Adipocyte (in vitro differentiated cells): ENCODE measurements at regions not wholly inside any gene's neighbourhood (a gene's known extent, or its start where the extent isn't known, plus 50 kb on each side); places are given as distances from the start of the nearest gene placed in this dataset.

Source experiments
- DNase-seq: peaks from one replicate; pipeline ENCODE4 v3.0.0-alpha.2; 2015; ENCODE audit warnings: low read depth
- H3K27me3 ChIP-seq: replicated peaks from 2 replicates; pipeline ENCODE4 v1.7.0; 2013; ENCODE audit warnings: mild to moderate bottlenecking, low read length, moderate library complexity; ENCODE audit not compliant: control insufficient read depth, insufficient read depth
- H3K36me3 ChIP-seq: 2 replicates; pipeline ENCODE4 v1.7.0; 2013; ENCODE audit warnings: low read length, mild to moderate bottlenecking, moderate library complexity; ENCODE audit not compliant: control insufficient read depth, insufficient read depth, severe bottlenecking
- H3K4me1 ChIP-seq: 2 replicates; pipeline ENCODE4 v1.7.0; 2013; ENCODE audit warnings: mild to moderate bottlenecking, low read length, moderate library complexity; ENCODE audit not compliant: control insufficient read depth, insufficient read depth
- H3K4me3 ChIP-seq: 2 replicates; pipeline ENCODE4 v1.7.0; 2013; ENCODE audit warnings: mild to moderate bottlenecking, low read length, moderate library complexity
- H3K9ac ChIP-seq: 2 replicates; pipeline ENCODE4 v1.7.0; 2013; ENCODE audit warnings: mild to moderate bottlenecking, low read length, moderate library complexity
- H3K9me3 ChIP-seq: 2 replicates; pipeline ENCODE4 v1.7.0; 2013; ENCODE audit warnings: mild to moderate bottlenecking, low read length, moderate library complexity; ENCODE audit not compliant: control insufficient read depth

GRCh38 chr9:23492126-23493002 lies 333.7 kb downstream of the ELAVL2 start:
- no peaks in the 10 kb centered on the region for H3K27me3 ChIP-seq
- peaks cover 3% of the 10 kb centered on the region for H3K4me1 ChIP-seq
- no peak overlapping the region for H3K9ac ChIP-seq
- H3K9me3 ChIP-seq = no peaks in the 10 kb centered on the region
- no peak overlapping the region for H3K4me3 ChIP-seq
- DNase-seq = peak; percentile 73
- no peaks in the 10 kb centered on the region for H3K36me3 ChIP-seq

DNA sequence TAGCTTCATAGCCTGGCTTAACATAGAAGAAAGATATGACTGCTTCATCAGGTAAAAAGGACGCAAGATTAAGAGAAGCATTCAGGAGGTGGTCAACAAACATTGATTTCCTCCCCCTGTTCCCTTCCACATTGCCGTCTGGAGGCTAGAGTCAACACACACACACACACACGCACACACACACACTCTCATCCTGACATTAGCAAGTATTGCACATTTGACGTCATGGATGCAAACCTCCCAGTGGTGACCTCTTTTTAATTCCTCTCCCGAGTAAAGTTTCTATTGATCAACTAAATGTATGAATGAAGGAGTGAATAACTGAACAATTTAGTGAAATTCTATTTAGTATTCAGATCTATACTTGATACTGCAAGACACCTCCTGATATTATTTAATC lies 332.8 kb downstream of the ELAVL2 start:
- Histone ChIP-seq H3K27me3 (no peaks in the 10 kb centered on the region), H3K9ac (no peak overlapping the region), H3K4me3 (no peak overlapping the region), H3K9me3 (no peaks in the 10 kb centered on the region), H3K36me3 (no peaks in the 10 kb centered on the region), H3K4me1 (peaks cover 3% of the 10 kb centered on the region)
- no peak for DNase-seq

- Histone ChIP-seq H3K36me3 (no peaks in the 10 kb centered on the region), H3K9ac (no peak overlapping the region), H3K4me3 (no peak overlapping the region), H3K4me1 (peaks cover 3% of the 10 kb centered on the region), H3K9me3 (no peaks in the 10 kb centered on the region), H3K27me3 (no peaks in the 10 kb centered on the region)
- no peak for DNase-seq
Measured at GRCh38 chr9:23496489-23497136, 329.4 kb downstream of the ELAVL2 start.

GRCh38 chr9:23497137-23497504 lies 328.9 kb downstream of the ELAVL2 start:
- H3K36me3 ChIP-seq = no peaks in the 10 kb centered on the region
- no peak overlapping the region for H3K9ac ChIP-seq
- no peak for DNase-seq
- no peaks in the 10 kb centered on the region for H3K27me3 ChIP-seq
- H3K9me3 ChIP-seq = no peaks in the 10 kb centered on the region
- H3K4me3 ChIP-seq = no peak overlapping the region
- H3K4me1 ChIP-seq = peaks cover 3% of the 10 kb centered on the region

DNA sequence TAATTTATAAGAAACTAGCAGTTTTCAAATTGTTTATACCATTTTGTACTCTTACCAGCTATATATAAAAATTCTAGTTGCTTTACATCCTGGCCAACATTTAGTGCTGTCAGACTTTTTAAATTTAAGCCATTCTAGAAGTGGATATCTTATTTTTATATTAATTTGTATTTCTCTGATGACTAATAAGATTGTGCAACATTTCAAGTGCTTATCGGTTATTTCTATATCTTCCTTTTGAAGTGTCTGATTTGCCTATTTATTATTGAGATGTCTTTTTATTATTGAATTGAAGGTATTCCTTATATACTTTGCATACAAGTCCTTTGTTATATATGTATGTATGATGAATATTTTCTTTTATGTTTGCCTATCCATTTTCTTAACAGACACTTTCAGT lies 324.0 kb downstream of the ELAVL2 start:
- H3K36me3 ChIP-seq = no peaks in the 10 kb centered on the region
- H3K9ac ChIP-seq = no peak overlapping the region
- H3K4me1 ChIP-seq = no peaks in the 10 kb centered on the region
- H3K4me3 ChIP-seq = no peak overlapping the region
- DNase-seq = no peak
- H3K9me3 ChIP-seq = no peaks in the 10 kb centered on the region
- H3K27me3 ChIP-seq = no peaks in the 10 kb centered on the region

DNA sequence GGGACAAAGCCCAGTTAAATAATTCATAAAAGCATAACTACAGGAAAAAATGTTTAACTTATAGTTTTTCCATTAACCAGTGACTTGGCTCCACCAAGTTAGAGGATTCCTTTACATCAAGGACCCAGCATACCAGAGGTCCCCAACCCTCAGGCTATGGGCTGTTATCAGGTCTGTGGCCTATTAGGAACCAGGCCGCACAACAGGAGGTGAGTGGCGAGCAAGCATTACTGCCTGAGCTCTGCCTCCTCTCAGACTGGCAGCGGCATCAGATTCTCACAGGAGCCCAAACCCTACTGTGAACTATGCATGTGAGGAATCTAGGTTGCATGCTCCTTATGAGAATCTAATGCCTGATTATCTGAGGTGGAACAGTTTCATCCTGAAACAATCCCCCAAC lies 303.1 kb downstream of the ELAVL2 start:
- no peak overlapping the region for H3K4me3 ChIP-seq
- H3K27me3 ChIP-seq = no peaks in the 10 kb centered on the region
- no peak for DNase-seq
- H3K36me3 ChIP-seq = no peaks in the 10 kb centered on the region
- H3K9ac ChIP-seq = no peak overlapping the region
- peaks cover 6% of the 10 kb centered on the region for H3K9me3 ChIP-seq
- H3K4me1 ChIP-seq = no peaks in the 10 kb centered on the region

GRCh38 chr9:23524607-23525155 lies 301.4 kb downstream of the ELAVL2 start:
- H3K9ac ChIP-seq = no peak overlapping the region

GRCh38 chr9:23526806-23527205 lies 299.2 kb downstream of the ELAVL2 start:
- H3K4me1 ChIP-seq = no peaks in the 10 kb centered on the region
- no peak overlapping the region for H3K9ac ChIP-seq
- H3K4me3 ChIP-seq = no peak overlapping the region
- DNase-seq = peak; percentile 10
- no peaks in the 10 kb centered on the region for H3K36me3 ChIP-seq
- no peaks in the 10 kb centered on the region for H3K27me3 ChIP-seq
- peaks cover 7% of the 10 kb centered on the region for H3K9me3 ChIP-seq

More at GRCh38 chr9:23524607-23525155, 301.4 kb downstream of the ELAVL2 start:
- Histone ChIP-seq H3K27me3 (no peaks in the 10 kb centered on the region), H3K36me3 (no peaks in the 10 kb centered on the region), H3K4me3 (no peak overlapping the region), H3K9me3 (peaks cover 4% of the 10 kb centered on the region), H3K4me1 (no peaks in the 10 kb centered on the region)
- DNase-seq = no peak

DNA sequence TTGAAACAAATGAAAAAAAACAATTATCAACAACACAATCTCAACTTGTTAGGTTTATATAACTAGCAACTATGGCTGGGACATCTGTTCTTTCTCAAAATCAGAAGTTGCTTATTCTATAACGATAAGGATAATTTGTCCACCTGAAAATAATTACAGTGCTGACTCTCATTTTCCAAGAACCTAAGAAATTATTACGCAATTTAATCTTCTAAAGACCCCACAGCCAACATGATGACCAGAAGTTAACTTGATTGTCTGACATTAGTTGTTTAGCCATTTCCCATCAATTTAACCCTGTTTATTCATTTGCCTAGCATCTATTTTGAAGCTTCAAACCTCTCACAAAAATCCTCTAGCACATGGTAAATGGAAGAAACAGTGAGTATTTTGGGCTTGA lies 293.8 kb downstream of the ELAVL2 start:
- Histone ChIP-seq H3K36me3 (no peaks in the 10 kb centered on the region), H3K4me3 (no peak overlapping the region), H3K9me3 (peaks cover 7% of the 10 kb centered on the region), H3K9ac (no peak overlapping the region), H3K27me3 (peaks cover under 1% of the 10 kb centered on the region), H3K4me1 (peaks cover 4% of the 10 kb centered on the region)
- no peak for DNase-seq

DNA sequence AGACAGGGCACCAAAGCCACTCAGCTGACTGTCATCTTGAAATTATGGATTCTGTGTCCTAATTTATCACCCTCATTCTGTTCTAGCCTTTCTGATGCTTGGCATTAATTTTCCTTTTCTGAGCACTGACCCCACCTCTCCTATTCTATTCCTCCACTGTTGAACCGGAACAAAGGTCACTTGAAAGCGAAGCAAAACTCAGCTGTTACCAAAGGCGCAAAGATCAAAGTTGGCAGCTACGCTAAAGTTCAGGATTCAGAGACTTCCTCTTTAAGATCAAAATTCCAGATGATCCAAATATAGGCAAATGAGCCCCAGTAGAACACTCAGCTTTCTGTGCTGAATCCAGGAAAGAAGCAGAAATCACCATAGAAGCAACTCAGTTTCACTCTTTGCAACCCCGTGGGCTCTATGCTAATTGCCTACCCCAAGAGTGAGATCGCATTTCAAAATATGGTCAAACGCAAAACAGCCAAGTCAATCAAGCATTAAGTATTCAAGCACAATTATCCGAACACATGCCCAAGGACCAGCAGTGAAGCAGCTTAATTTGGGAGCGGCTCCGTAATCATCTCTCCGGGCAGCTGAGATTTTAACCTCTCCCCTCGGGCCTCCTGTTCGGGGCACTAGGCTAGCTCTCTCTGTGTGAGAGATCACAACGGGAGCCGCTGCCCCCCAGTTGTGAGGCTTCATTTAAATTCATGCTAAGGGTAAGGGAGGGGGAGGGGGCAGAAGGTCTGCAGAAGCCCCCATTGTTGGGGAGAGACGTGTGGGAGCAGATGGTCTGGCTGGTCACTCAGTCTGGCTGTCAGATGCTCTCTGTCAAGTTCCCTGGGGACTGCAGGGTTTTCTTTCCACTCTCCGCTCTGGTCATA lies 288.6 kb downstream of the ELAVL2 start:
- Histone ChIP-seq H3K4me3 (peak overlapping the region; percentile 71), H3K9ac (no peak overlapping the region), H3K9me3 (no peaks in the 10 kb centered on the region), H3K4me1 (peaks cover 17% of the 10 kb centered on the region), H3K27me3 (peaks cover 7% of the 10 kb centered on the region), H3K36me3 (no peaks in the 10 kb centered on the region)
- DNase-seq = no peak

- peaks cover 23% of the 10 kb centered on the region for H3K4me1 ChIP-seq
- H3K9ac ChIP-seq = no peak overlapping the region
- H3K27me3 ChIP-seq = peaks cover 7% of the 10 kb centered on the region
- DNase-seq = no peak
- peak overlapping the region; percentile 71 for H3K4me3 ChIP-seq
- H3K9me3 ChIP-seq = no peaks in the 10 kb centered on the region
- no peaks in the 10 kb centered on the region for H3K36me3 ChIP-seq
Measured at GRCh38 chr9:23538067-23538402, 288.0 kb downstream of the ELAVL2 start.
